T-cell (primary cell): ENCODE measurements at regions not wholly inside any gene's neighbourhood (a gene's known extent, or its start where the extent isn't known, plus 50 kb on each side); places are given as distances from the start of the nearest gene placed in this dataset.

Source experiments
- ATAC-seq, 4 experiments: fragments of 200-7000 bp in 3 of 4; fragments of 150-1000 bp in 1 of 4; cut with Tn5 transposase; replicated peaks in 1 of 4; 1 replicate in 3 of 4; 2 replicates in 1 of 4; pipeline ENCODE4 v1.10.0; 2021; ENCODE audit warnings: moderate library complexity in 3 of 4, mild to moderate bottlenecking in 2 of 4, moderate number of reproducible peaks in 1 of 4
- CTCF ChIA-PET, 2 donors: fragments of 300-600 bp; sonication (Branson Sonifier 250); formaldehyde crosslinking; loops; one replicate each; lab custom pipeline; 2022; ENCODE audit warnings: antibody characterized with exemption in 2 of 2; lab: Charles Lee
- POLR2A ChIA-PET, 2 donors: fragments of 300-600 bp; sonication (Branson Sonifier 250); formaldehyde crosslinking; loops; one replicate each; lab custom pipeline; 2022; ENCODE audit warnings: antibody characterized with exemption in 2 of 2; lab: Charles Lee
- DNase-seq, 35 experiments: peaks; one replicate each; pipeline versions ENCODE4 v3.0.0 to v3.0.0-alpha.2; 2013 to 2023
- H3K27ac ChIP-seq: one replicate; pipeline ENCODE4 v1.5.1; 2013; ENCODE audit warnings: low read length
- H3K27me3 ChIP-seq, 2 experiments: replicated peaks in 1 of 2; 1 replicate in 1 of 2; 2 replicates in 1 of 2; pipeline versions ENCODE4 v1.6.1 to v1.7.0; 2013; ENCODE audit warnings: low read length in 1 of 2, mixed read lengths in 1 of 2; ENCODE audit not compliant: control insufficient read depth in 2 of 2, insufficient read depth in 2 of 2; ENCODE audit errors: extremely low read depth in 1 of 2
- H3K36me3 ChIP-seq, 2 donors: 1 replicate in 1 of 2; 2 replicates in 1 of 2; pipeline versions ENCODE4 v1.6.1 to v1.7.0; 2013; ENCODE audit warnings: low read length in 1 of 2; ENCODE audit not compliant: control insufficient read depth in 2 of 2, insufficient read depth in 1 of 2; ENCODE audit errors: extremely low read depth in 1 of 2
- H3K4me1 ChIP-seq, 2 experiments: 1 replicate in 1 of 2; 2 replicates in 1 of 2; pipeline versions ENCODE4 v1.6.1 to v1.7.0; 2013; ENCODE audit warnings: low read length in 2 of 2, mixed read lengths in 1 of 2; ENCODE audit not compliant: insufficient read depth in 2 of 2, control insufficient read depth in 1 of 2; ENCODE audit errors: extremely low read depth in 1 of 2
- H3K4me3 ChIP-seq, 2 donors: 1 replicate in 1 of 2; 2 replicates in 1 of 2; pipeline versions ENCODE4 v1.5.1 to v1.7.0; 2013; ENCODE audit warnings: mild to moderate bottlenecking in 2 of 2, low read length in 1 of 2, moderate library complexity in 1 of 2; ENCODE audit not compliant: control insufficient read depth in 1 of 2; ENCODE audit errors: extremely low read depth in 1 of 2
- H3K9me3 ChIP-seq: 2 replicates; pipeline ENCODE4 v1.7.0; 2013
- H3K27ac Mint-ChIP-seq, 2 donors: one replicate each; pipeline ENCODE4 v1.8.0; 2020 to 2021; ENCODE audit warnings: mild to moderate bottlenecking in 2 of 2, mixed read lengths in 2 of 2
- H3K27me3 Mint-ChIP-seq, 2 donors: one replicate each; pipeline ENCODE4 v1.8.0; 2021 to 2022; ENCODE audit warnings: mixed read lengths in 2 of 2
- H3K36me3 Mint-ChIP-seq: one replicate; pipeline ENCODE4 v1.8.0; 2021; ENCODE audit warnings: mixed read lengths
- H3K4me1 Mint-ChIP-seq, 3 donors: one replicate each; pipeline ENCODE4 v1.8.0; 2020 to 2022; ENCODE audit warnings: mixed read lengths in 3 of 3, mild to moderate bottlenecking in 1 of 3
- H3K4me3 Mint-ChIP-seq, 3 donors: one replicate each; pipeline ENCODE4 v1.8.0; 2020 to 2022; ENCODE audit warnings: mild to moderate bottlenecking in 3 of 3, mixed read lengths in 3 of 3, moderate library complexity in 3 of 3
- H3K9me3 Mint-ChIP-seq, 3 donors: one replicate each; pipeline ENCODE4 v1.8.0; 2020 to 2022; ENCODE audit warnings: mixed read lengths in 3 of 3
- WGBS: methylation state at CpG from one replicate; pipeline ENCODE4 v1.1.5; 2013; ENCODE audit warnings: missing lambda C conversion rate; ENCODE audit not compliant: insufficient coverage; 5-methylcytosine and 5-hydroxymethylcytosine counted together

DNA sequence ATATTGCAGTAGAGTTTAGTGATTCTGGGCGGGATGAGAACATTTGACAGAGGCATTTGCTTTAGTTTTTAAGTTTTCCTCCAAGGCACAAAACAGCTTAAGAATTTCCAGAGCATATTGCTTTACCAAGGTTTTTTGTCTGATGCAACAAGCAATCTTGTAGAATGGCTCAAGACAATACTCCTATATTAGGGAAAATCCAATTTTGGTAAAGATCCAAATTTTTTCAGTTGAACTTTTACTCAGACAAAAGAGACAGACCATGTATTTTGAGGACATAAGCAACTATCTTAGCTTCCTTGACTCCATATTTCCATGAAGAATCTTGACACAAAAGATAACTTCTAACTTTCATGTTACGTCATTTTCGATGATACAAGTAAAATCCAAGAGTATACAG is 92.3 kb upstream of the NANOS1 start:
- ChIA-PET POLR2A (no interaction called here), CTCF (interaction anchor here in 1 of 2 donors (0.6 kb wide), 1 partner anchor 12 kb away, joined by 3 read pairs; no protein-coding TSS in a partner anchor)
- Mint-ChIP-seq H3K4me3 (no peak overlapping the region), H3K9me3 (peaks cover 2 to 6% (median 3%) of the 10 kb centered on the region in 3 donors), H3K27ac (no peak overlapping the region), H3K4me1 (no peaks in the 10 kb centered on the region), H3K36me3 (no peaks in the 10 kb centered on the region), H3K27me3 (peaks cover 41 to 45% of the 10 kb centered on the region in 2 donors)
- Histone ChIP-seq H3K4me3 (no peak overlapping the region), H3K27me3 (peaks cover 2 to 3% of the 10 kb centered on the region in 2 experiments), H3K27ac (no peak overlapping the region), H3K4me1 (no peaks in the 10 kb centered on the region), H3K36me3 (no peaks in the 10 kb centered on the region), H3K9me3 (no peaks in the 10 kb centered on the region)
- DNase-seq (no peak), ATAC-seq (no peak)
- no CpG with 5 or more reads among the region's 3 CpGs for WGBS

DNA sequence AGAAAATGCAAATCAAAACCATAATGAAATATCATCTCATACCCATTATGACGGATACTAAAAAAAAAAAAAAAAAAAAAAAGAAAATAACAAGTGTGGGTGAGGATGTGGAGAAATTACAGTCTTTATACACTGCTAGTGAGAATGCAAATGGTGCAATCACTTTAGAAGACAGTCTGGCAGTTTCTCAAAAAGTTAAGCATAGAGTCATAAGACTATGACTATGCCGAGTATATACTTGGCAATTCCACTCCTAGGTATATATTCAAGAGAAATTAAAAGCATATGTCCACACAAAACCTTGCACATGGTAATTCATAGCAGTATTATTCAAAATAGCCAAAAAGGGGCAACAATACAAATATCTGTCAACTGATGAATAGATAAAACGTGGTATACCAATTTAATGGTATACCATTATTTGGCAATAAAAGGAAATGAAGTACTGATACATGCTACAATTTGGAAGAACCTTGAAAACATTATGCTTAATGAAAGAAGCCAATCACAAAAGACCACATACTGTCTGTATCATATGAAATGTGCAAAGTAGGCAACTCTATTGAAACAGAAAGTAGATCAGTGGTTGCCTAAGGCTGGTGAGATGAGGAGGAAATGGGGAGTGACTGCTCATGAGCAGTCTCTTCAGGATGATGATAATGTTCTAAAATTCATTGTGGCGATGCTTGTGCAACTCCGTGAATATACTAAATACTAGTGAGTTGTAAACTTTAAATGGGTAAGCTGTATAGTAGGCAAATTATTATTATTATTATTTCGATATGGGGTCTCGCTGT is 90.1 kb upstream of the NANOS1 start:
- H3K9me3 ChIP-seq: no peaks in the 10 kb centered on the region
- peaks cover 0 to 6% (median 3%) of the 10 kb centered on the region in 3 donors for H3K9me3 Mint-ChIP-seq
- ChIA-PET POLR2A (no interaction called here), CTCF (interaction anchor here in 1 of 2 donors (0.7 kb wide), 1 partner anchor 209 kb away, joined by 3 read pairs; no protein-coding TSS in a partner anchor)
- H3K4me3 Mint-ChIP-seq: no peak overlapping the region
- H3K27ac ChIP-seq: no peak overlapping the region
- no peaks in the 10 kb centered on the region for H3K4me1 ChIP-seq
- WGBS: 73% methylated on average over 2 of the region's 7 CpGs
- no peaks in the 10 kb centered on the region for H3K36me3 Mint-ChIP-seq
- no peaks in the 10 kb centered on the region for H3K36me3 ChIP-seq
- H3K27ac Mint-ChIP-seq: no peak overlapping the region
- ATAC-seq: no peak
- peaks cover 2 to 7% of the 10 kb centered on the region in 2 experiments for H3K27me3 ChIP-seq
- no peak overlapping the region for H3K4me3 ChIP-seq
- H3K27me3 Mint-ChIP-seq: peaks cover 30 to 32% of the 10 kb centered on the region in 2 donors
- no peaks in the 10 kb centered on the region for H3K4me1 Mint-ChIP-seq
- DNase-seq: no peak

GRCh38 chr10:118940386-118940785 is 89.1 kb upstream of the NANOS1 start:
- H3K27me3 Mint-ChIP-seq: peaks cover 26 to 32% of the 10 kb centered on the region in 2 donors
- no peaks in the 10 kb centered on the region for H3K4me1 ChIP-seq
- H3K27ac ChIP-seq: no peak overlapping the region
- ATAC-seq: no peak
- WGBS: no CpG with 5 or more reads among the region's 1 CpG
- no peaks in the 10 kb centered on the region for H3K36me3 ChIP-seq
- DNase-seq: no peak
- H3K4me3 Mint-ChIP-seq: no peak overlapping the region
- peaks cover 0 to 6% (median 3%) of the 10 kb centered on the region in 3 donors for H3K9me3 Mint-ChIP-seq
- peaks cover 2 to 7% of the 10 kb centered on the region in 2 experiments for H3K27me3 ChIP-seq
- no peak overlapping the region for H3K27ac Mint-ChIP-seq
- H3K4me3 ChIP-seq: no peak overlapping the region
- H3K36me3 Mint-ChIP-seq: no peaks in the 10 kb centered on the region
- H3K9me3 ChIP-seq: no peaks in the 10 kb centered on the region
- POLR2A ChIA-PET: no interaction called here
- CTCF ChIA-PET: interaction anchor here in 1 of 2 donors (0.5 kb wide), 1 partner anchor 1069 kb away, joined by 11 read pairs; no protein-coding TSS in a partner anchor
- no peaks in the 10 kb centered on the region for H3K4me1 Mint-ChIP-seq

- no peaks in the 10 kb centered on the region for H3K4me1 ChIP-seq
- no peak for DNase-seq
- no peaks in the 10 kb centered on the region for H3K4me1 Mint-ChIP-seq
- peaks cover 0 to 6% (median 3%) of the 10 kb centered on the region in 3 donors for H3K9me3 Mint-ChIP-seq
- H3K4me3 Mint-ChIP-seq: no peak overlapping the region
- H3K9me3 ChIP-seq: no peaks in the 10 kb centered on the region
- POLR2A ChIA-PET: no interaction called here
- H3K4me3 ChIP-seq: no peak overlapping the region
- WGBS: 80% methylated on average over 1 of the region's 2 CpGs
- H3K27ac ChIP-seq: no peak overlapping the region
- H3K27ac Mint-ChIP-seq: no peak overlapping the region
- no peak for ATAC-seq
- H3K36me3 ChIP-seq: no peaks in the 10 kb centered on the region
- H3K27me3 Mint-ChIP-seq: peaks cover 19 to 29% of the 10 kb centered on the region in 2 donors
- no peaks in the 10 kb centered on the region for H3K36me3 Mint-ChIP-seq
- CTCF ChIA-PET: no interaction called here
- peaks cover 2 to 4% of the 10 kb centered on the region in 2 experiments for H3K27me3 ChIP-seq
Measured at GRCh38 chr10:118943253-118943652, 86.3 kb upstream of the NANOS1 start.

DNA sequence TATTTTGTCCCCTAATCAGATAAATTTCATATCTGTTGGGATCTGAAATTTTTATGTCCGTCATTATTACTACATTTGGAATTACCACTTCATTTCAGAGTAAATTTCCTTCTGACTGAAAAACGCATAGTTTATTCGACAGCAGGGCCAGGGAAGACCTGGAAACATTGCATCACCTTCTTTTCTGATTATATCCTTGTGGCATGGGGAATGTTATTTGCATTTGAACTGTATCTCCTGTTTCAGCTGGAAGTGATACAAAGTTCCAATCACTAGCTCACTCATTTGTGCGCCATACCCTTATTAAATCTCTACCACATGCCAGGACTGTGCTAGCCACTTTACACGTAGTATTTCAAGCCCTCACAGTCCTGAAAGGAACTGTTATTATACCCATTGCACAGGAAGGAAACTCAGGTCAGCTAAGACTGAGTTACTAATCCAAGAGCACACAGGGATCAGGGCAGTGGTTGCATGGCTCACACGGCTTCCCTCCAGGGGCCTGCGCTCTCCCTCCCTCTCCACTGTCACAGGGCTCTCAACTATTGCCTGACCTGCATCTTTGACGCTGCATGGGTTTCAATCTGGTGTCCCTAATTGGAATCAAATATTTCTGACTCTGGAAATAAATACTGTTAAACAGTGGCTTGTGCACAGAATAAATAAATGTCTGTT is 84.4 kb upstream of the NANOS1 start:
- Mint-ChIP-seq H3K27me3 (peaks cover 23 to 32% of the 10 kb centered on the region in 2 donors), H3K27ac (no peak overlapping the region), H3K9me3 (peaks cover 0 to 6% (median 3%) of the 10 kb centered on the region in 3 donors), H3K4me3 (no peak overlapping the region), H3K36me3 (no peaks in the 10 kb centered on the region), H3K4me1 (no peaks in the 10 kb centered on the region)
- ChIA-PET CTCF (no interaction called here), POLR2A (no interaction called here)
- H3K4me1 ChIP-seq: no peaks in the 10 kb centered on the region
- ATAC-seq (no peak), DNase-seq (no peak)
- no peaks in the 10 kb centered on the region for H3K36me3 ChIP-seq
- H3K9me3 ChIP-seq: no peaks in the 10 kb centered on the region
- no peak overlapping the region for H3K4me3 ChIP-seq
- peaks cover 0 to 4% of the 10 kb centered on the region in 2 experiments for H3K27me3 ChIP-seq
- no peak overlapping the region for H3K27ac ChIP-seq
- 80% methylated on average over 5 of the region's 8 CpGs for WGBS

GRCh38 chr10:118948786-118949185 is 80.7 kb upstream of the NANOS1 start:
- H3K4me3 ChIP-seq: no peak overlapping the region
- ATAC-seq: no peak
- no peak for DNase-seq
- H3K36me3 Mint-ChIP-seq: no peaks in the 10 kb centered on the region
- no peak overlapping the region for H3K27ac Mint-ChIP-seq
- H3K27me3 ChIP-seq: peaks cover 0 to 10% of the 10 kb centered on the region in 2 experiments
- H3K4me3 Mint-ChIP-seq: no peak overlapping the region
- no peaks in the 10 kb centered on the region for H3K4me1 Mint-ChIP-seq
- POLR2A ChIA-PET: no interaction called here
- no peaks in the 10 kb centered on the region for H3K9me3 ChIP-seq
- H3K9me3 Mint-ChIP-seq: no peaks in the 10 kb centered on the region
- H3K27ac ChIP-seq: no peak overlapping the region
- peaks cover 19 to 22% of the 10 kb centered on the region in 2 donors for H3K27me3 Mint-ChIP-seq
- no peaks in the 10 kb centered on the region for H3K36me3 ChIP-seq
- 62% methylated on average over 2 of the region's 3 CpGs for WGBS
- CTCF ChIA-PET: interaction anchor here in 1 of 2 donors (0.6 kb wide), 1 partner anchor 12 kb away, joined by 3 read pairs; no protein-coding TSS in a partner anchor
- no peaks in the 10 kb centered on the region for H3K4me1 ChIP-seq
